Astrocyte of the spinal cord (primary cell): ENCODE measurements at regions not wholly inside any gene's neighbourhood (a gene's known extent, or its start where the extent isn't known, plus 50 kb on each side); places are given as distances from the start of the nearest gene placed in this dataset.

Experiments used
- DNase-seq: peaks from one replicate; pipeline ENCODE4 v3.0.0; 2011; ENCODE audit warnings: low read depth, low spot score
- H3K4me3 ChIP-seq: 2 replicates; pipeline ENCODE4 v1.5.1; 2011; ENCODE audit warnings: low read depth, mild to moderate bottlenecking, low read length, moderate library complexity
- in situ Hi-C: cut with HindIII; loops from 2 replicates; pipeline ENCODE4 v1.10.0; 2017; ENCODE audit warnings: low sequenced_read_pairs
- TF ChIP-seq, protein P1 (sequence below): IDR thresholded peaks from 2 replicates; pipeline ENCODE4 v1.5.1; 2012; ENCODE audit warnings: low read depth, mild to moderate bottlenecking, low read length, inconsistent platforms

DNA sequence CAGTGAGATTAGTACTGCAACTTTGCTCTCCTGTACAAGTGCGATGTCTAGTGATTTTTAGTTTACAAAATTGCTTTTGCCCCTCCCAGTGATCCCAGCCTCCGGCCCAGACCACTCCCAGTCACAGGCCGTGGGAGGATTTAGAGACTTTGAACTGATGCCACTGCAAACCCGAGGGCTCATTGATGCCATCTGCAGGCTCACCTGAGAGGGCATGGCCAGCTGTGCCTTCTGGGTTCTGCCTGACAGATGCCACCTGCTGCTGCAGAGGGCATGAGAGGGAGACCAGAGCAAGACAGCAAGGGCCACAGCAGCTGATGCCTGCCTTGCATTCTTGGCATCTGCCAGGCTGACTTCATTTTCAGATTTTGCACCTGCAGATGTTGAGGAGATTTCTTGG lies 593.8 kb downstream of the CDK5RAP2 start:
- in situ Hi-C loops, result no loop called here
- no peak for DNase-seq
- no peak overlapping the region for H3K4me3 ChIP-seq
- TF ChIP-seq, protein P1, sequence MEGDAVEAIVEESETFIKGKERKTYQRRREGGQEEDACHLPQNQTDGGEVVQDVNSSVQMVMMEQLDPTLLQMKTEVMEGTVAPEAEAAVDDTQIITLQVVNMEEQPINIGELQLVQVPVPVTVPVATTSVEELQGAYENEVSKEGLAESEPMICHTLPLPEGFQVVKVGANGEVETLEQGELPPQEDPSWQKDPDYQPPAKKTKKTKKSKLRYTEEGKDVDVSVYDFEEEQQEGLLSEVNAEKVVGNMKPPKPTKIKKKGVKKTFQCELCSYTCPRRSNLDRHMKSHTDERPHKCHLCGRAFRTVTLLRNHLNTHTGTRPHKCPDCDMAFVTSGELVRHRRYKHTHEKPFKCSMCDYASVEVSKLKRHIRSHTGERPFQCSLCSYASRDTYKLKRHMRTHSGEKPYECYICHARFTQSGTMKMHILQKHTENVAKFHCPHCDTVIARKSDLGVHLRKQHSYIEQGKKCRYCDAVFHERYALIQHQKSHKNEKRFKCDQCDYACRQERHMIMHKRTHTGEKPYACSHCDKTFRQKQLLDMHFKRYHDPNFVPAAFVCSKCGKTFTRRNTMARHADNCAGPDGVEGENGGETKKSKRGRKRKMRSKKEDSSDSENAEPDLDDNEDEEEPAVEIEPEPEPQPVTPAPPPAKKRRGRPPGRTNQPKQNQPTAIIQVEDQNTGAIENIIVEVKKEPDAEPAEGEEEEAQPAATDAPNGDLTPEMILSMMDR, result no peak

DNA sequence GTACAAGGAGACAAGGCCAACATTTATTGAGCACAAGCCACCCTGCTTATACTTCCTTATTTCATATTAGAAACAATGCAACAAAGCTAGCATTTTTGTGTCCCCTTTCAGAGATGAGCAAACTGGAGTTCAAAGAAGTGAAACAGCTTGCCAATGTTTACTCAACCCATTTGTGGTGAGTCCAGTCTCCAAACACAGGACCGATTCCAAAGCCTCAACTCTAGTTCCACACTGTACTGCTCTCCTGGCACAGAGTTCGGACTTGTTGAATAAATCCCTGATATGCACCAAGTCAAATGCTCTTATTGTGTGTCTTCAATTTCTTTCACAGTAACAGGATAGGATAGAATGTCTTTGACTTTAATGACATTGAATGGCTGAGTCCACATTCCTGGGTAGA lies 604.8 kb upstream of the BRINP1 start:
- peak; percentile 15 for DNase-seq
- H3K4me3 ChIP-seq, result no peak overlapping the region
- TF ChIP-seq, protein P1, result no peak
- in situ Hi-C loops, result no loop called here

DNA sequence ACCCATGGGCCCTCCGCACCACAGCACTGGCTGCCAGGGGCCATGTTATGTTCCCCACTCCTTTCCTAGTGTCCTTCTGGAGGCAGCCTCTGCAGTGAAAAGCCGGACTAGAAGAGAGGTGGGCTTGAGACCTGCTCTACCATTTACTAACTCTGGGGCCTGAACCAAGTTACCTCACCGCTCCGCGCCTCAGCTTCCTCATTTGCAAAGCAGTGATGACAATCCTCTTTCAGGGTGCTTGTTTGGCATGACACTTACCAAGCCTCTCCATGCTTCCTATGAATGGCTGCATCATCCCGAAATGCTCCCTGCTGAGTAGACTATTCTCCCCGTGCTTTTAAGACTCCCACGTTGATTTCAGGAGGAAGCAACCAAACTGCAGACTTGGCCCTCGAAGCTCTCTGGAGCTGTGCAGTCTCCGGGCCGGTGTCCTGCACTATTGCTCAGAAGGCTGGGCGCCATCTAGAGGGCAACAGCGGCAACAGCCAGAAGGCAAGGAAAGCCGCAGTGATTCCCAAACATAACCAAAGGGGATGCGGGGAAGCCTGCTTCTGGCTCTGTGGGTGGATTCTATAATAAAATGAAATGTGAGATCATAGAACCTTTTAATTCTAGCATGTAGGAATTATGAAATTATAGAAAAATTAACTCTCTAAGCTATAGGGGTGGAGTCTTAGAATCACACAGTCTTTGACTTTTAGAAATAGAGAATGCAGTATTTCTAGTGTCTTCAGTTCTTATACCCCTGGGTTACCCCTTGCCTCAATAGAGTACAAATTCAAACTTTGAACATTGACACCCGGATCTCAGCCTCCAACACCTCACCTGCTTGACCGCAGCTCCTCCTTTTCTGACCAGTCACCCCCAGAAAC lies 599.8 kb upstream of the BRINP1 start:
- in situ Hi-C loops, result no loop called here
- no peak overlapping the region for H3K4me3 ChIP-seq
- TF ChIP-seq, protein P1, result peak; percentile 99
- DNase-seq, result peak; percentile 63

DNA sequence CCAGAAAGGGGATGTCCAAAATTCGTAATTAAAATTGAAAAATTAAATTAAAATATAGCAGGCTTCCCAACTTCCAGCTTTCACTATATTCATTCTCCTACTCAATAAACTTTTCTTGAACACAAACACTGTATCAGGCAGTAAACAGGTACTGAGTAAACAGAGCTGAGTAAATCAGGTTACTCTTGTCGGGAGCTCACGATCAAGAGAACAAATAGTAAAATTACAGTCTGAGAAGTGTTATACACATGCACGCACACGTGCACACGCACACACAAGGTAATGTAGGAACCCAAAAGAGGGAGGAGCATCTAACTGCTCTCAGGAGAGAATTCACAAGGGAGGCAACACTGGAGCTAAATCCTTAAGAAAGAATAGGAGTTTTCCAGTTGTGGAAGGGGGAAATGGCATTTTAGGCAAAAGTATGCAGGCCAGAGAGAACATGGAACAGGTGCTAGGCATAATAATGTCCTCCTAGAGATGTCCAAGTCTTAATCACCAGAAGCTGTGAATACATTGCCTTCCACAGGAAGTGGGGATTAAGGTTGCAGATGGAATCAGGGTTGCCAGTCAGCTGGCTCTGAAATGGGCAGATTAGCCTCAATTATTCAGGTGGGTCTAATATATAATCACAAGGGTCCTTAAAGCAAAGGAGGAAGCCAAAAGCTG lies 598.8 kb upstream of the BRINP1 start:
- in situ Hi-C loops, result no loop called here
- no peak overlapping the region for H3K4me3 ChIP-seq
- DNase-seq, result no peak
- TF ChIP-seq, protein P1, result no peak

DNA sequence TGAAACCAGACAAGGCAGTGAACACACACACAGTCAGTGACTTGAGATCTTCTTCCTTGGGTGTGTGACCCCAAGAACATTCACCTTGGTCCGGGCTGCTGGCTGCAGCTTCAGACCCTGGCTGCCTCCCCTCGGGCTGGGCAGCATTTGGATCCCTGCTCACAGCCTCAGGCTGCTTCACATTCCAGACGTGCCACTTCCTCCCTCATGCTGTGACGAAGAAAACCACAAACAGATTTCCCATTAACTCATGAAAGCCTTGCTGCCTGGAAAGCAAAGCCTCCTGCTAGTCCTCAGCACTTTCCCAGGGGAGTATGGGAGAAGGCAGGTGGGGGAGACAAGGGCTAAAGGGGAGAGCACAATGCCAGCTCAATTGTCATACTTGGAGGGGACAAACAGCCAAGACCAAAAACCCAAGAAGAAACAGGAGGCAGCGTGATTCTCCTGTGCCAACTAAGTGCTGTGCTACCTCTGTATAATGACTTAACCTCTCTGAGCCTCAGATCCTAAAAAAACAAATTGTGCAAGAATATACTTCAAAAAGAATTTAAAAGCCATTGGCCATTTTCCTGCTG lies 594.6 kb upstream of the BRINP1 start:
- in situ Hi-C loops, result no loop called here
- TF ChIP-seq, protein P1, result no peak
- H3K4me3 ChIP-seq, result no peak overlapping the region
- DNase-seq, result peak; percentile 89

DNA sequence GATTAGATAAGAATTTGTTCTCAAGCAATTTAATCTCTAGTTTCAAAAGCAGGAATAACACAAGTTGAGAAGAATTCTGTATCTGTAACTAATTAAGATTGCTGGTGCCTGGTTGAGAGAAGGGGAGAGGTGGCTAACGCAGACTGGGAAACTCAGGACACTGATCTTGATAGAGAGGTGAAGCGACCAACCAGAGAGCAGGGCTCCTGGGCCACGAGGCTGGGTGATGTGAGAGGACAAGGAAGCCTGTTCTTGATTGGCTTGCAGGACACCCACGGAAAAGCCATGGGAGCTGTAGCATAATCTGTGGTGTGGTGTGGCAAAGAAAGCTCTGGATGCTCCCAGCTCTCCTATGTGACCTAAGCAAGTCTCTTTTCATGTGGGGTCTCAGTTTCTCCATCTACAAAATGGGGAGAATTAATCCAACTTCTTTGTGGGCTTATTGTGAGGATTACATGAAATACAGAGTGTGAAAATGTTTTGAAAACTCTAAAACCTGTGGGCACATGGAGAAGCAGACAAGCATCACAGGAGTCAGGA lies 594.1 kb upstream of the BRINP1 start:
- TF ChIP-seq, protein P1, result no peak
- in situ Hi-C loops, result no loop called here
- no peak overlapping the region for H3K4me3 ChIP-seq
- DNase-seq, result peak; percentile 65
